Islet precursor cell (in vitro differentiated cells): ENCODE measurements at regions not wholly inside any gene's neighbourhood (a gene's known extent, or its start where the extent isn't known, plus 50 kb on each side); places are given as distances from the start of the nearest gene placed in this dataset.

ENCODE experiments used
- DNase-seq: peaks from one replicate; pipeline ENCODE4 v3.0.0-alpha.2; 2018

DNA sequence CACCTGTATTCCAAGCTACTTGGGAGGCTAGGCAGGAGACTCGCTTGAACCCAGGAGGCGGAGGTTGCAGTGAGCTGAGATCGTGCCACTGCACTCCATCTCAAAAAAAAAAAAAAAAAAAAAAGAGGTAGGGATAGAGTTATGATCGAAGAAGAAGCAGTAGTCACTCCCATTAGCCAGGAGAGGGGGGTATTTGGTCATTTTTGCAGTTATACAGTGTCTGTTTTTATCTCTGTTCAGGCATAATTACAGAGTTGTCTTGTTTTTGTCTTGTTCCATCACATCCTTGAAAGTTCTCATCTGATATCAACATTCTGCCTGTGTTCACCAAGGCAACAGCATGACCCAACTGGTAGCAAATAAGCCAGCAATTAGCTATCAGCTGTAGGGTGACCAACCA is 98.5 kb upstream of the TMPO start:
- no peak for DNase-seq

DNA sequence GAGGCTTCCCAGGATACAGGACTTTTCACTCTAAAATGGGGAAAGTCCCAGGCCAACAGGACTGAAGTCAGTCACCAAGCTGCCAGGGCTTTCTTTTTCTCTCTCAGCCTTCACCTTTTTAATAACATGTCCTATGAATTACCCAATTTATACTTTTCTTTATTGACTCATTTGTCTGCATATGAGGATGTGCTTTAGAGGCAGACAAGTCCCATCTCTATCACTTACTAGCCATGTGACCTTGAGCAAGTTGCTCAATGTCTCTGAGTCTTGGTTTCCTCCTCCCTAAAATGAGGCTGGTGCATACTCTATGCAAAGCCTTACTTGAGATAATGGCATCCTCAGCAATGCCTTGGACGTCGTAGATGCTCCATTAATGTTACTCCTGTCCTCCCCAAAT is 98.1 kb upstream of the TMPO start:
- no peak for DNase-seq

GRCh38 chr12:98418357-98419075 is 96.9 kb upstream of the TMPO start:
- peak; percentile 93 for DNase-seq

DNA sequence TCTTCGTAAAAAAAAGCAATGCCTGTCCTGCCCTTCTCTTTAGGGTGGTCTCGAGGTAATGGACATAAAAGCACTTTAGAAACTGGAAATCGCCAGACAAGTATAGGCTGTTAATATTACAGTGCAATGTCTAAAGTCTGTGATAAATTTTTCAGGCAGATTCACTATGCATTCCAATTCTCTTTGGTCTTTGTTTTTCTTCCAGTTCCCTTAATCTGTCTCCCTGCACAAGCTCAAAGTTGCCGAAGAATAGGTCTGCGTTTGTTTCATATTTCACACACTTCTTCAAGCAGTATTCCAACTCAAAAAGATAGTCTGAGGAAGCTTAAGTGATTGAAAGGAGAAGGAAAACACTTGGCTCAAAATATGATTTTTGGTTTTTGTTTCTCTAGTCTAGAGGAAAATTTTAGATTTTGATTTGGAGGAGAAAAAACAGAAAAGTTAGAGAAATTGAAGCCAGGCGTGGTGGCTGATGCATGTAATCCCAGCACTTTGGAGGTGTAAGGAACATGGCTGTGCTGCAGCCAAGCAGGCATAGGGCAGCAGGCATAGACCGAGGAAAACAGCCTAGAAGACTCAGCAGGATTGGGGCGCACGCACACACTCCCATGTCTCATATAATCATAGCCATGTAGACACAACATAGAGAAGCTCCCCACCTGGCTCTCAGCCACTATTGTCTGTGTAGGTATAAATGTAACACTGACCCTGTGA is 96.2 kb upstream of the TMPO start:
- DNase-seq: no peak

GRCh38 chr12:98419795-98420404 is 95.5 kb upstream of the TMPO start:
- no peak for DNase-seq

- no peak for DNase-seq
These were observed 94.9 kb upstream of the TMPO start for GRCh38 chr12:98420461-98420860.

GRCh38 chr12:98421316-98421715 is 94.1 kb upstream of the TMPO start:
- no peak for DNase-seq

DNA sequence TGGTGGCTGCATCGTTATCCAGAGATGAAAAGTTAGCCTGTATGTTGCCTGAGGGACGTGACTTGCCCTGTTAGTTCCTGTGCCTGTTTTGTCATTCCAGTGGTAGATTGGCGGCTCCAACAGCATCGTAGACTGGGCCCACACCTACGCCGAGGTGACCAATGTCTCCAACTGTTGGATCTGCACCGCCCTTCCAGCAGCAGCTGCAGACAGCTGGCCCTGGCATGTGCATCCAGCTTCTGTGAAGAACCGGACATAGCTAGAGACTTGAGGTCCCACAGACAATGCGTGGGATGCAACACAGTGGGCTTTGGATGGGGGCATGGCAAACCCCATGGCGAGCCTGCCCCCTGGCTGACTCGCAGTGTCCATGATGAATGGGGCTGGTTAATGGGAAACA is 93.0 kb upstream of the TMPO start:
- no peak for DNase-seq

DNA sequence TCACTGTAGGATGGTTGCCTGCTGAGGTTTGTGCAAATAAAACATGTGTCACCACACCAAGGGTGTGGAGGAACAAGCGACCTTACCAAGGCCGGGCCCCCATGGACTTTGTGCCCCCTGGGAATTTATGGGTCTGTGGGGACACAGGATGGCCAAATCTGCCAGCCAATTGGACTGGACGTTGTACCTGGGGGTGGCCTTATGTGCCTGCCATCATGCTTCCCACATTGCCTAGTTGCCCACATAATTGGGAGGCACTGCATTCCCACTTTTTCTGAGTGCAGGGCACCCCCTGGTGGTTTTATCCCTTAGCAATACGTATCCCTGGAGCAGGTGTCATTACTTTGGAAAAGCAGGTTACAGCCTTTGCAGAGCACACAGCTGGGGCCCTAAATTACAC is 92.6 kb upstream of the TMPO start:
- DNase-seq: no peak

DNA sequence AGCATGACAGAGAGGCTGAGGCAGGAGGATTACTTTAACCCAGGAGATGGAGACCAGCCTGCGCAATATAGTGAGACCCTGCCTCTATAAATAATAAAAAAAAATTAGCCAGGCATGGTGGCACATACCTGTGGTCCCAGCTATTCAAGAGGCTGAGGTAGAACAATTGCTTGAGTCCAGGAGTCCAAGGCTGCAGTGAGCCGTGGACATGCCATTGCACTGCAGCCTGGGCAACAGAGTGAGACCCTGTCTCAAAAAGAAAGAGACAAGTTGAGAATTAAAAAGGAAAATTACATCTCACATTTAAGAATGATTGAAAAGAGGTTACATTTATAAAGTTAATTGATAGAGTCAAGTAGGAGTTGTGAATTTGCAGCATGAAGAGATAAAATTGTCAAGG is 91.4 kb upstream of the TMPO start:
- DNase-seq: no peak

GRCh38 chr12:98424726-98425401 is 90.5 kb upstream of the TMPO start:
- DNase-seq: peak; percentile 95

DNA sequence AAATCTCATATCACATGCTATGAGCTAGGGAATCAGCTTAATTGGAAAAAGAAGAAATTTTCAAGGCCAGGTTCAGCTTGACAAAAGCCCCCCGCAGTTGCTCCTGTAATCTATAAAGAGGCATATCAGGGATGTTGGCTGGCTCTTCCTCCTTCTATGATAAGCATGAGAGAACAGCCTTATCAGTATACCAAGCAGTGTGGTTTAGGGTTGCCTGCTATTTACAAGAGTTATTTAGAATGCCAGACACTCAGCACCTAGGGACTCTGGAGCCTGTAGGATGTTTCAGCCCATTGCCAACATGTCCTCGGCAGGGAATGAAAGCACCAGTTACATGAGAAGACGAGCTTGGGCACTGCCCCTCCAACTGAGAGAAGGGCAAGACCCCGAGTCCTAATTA is 89.5 kb upstream of the TMPO start:
- DNase-seq: no peak

DNA sequence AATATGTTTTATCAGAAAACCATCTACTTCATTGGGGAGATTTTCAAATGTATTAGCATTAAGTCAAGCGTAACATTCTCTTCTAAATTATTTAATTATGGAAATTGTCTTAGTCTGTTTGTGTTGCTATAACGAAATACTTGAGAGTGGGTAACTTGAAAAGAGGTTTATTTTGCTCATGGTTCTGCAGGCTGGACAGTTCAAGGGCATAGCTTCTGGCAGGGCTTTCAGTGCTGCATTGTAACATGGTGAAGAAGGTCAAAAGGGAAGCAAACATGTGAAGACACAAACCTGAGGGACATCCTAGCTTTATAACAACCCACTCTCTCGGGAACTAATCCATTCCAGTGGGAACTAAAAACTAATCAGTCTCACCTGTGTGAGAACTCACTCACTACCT is 84.3 kb upstream of the TMPO start:
- no peak for DNase-seq

DNA sequence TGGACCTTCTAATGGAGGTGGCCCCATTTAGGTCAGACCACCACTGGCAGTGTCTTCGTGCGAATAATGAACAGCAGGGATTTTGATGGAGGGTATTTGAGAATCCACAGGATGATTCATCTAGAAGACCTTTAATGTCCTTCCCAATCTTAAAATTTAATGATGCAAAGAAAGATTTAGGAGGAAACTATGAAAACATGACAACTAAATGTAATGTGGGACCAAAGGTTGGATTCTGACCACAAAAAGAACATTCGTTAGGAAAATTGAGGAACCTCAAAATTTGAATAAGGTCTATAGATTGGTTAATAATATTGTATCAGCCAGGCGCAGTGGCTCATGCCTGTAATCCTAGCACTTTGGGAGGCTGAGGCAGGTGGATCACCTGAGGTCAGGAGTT is 78.2 kb upstream of the TMPO start:
- DNase-seq: no peak

DNA sequence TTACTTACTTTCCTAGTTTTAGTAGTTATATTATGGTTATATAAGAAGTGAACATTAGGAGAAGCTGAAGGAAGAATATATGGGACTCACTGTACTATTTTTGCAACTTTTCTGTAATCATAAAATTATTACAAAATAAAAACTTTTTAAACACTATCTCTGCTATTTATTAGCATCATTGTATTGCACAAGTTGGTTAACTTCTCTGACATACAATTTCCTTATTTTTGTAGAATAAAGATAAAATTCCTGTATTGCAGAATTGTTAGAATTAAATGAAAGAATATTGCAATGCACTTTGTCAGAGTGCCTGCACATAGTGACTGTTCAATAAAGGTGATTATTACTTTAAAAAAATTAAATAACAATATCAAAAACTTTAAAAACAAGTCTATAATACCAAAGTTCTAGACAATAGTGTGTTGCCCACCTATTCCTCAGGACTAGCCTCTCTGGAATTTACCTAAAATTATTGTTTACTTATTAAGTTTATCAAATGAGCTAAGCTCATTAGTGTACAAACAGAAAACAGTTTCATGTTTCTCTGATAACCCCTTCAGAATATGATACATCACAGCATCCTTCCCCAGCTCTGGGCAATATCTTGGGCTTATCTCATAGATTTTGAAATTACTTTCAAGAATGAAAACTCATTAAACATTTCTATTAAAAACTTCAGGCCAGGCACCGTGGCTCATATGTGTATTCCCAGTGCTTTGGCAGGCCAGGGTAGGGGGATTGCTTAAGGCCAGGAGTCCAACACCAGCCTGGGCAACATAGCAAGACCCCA is 77.4 kb upstream of the TMPO start:
- no peak for DNase-seq

GRCh38 chr12:98438656-98439230 is 76.6 kb upstream of the TMPO start:
- DNase-seq: no peak

DNA sequence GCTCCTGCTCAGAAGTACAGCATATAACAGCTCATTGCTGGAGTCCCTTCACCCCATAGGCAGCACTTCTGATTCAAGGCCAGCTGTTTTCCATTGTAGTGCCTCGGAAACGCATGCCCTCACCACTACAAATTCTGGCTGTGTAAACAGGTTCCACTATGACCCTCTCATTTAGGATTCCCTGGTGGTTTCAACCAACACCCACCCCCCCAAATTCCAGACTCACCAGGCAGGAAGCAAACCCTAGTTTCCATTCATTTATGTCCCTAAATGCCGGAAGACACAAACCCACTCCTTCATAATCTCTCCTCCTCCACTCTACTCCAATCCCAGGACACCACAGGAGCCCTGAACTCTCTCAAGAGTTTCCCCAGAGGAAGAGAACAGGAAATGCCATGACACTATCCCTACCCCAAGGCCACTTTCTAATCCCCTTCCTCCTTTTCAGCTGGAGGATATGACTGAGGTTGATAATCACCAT is 75.9 kb upstream of the TMPO start:
- no peak for DNase-seq

DNA sequence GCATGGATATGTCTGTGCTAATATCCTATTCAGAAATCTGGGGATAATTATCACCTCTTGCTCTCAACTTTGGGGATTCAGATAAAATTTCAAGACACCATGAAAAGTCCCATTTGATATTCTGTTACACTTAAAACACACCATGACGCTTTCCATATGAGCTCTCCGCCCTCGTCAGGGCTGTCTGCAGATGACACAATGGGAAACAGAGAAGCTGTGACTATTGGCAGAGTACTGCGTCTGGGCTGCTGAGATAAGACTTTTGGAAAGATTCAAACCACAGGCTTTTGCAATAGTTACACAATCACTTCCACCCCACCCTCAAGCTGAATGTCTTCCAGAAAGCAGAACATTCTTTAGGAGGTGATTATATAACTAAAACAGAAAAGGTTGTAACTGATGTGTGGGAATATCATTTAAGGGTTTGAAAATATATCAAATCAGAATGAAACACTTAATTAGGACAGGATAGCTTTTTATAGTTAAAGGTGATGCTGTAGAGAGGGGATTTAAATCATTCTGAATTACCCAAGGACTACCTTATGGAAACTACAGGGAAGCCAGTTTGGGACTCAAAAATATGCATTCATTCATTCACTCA is 75.3 kb upstream of the TMPO start:
- peak; percentile 78 for DNase-seq

DNA sequence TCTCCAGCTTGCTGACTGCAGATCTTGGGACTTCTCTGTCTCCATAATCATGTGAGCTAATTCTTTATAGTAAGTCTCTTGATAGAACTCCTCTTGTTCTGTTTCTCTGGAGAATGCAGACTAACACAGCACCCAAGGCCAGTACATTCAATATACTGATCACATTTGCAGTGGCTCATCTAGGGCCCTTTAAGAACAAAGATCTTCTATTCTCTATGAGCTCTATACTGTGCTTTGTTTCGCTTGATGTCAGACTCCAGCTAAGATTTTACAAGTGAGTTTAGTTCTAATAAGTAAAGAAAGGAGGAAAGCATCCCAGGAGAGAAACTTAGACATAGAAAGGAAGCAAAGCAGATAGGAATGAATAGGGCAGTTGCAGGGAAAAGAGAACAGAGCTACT is 69.3 kb upstream of the TMPO start:
- DNase-seq: no peak

GRCh38 chr12:98446682-98447081 is 68.7 kb upstream of the TMPO start:
- DNase-seq: no peak

DNA sequence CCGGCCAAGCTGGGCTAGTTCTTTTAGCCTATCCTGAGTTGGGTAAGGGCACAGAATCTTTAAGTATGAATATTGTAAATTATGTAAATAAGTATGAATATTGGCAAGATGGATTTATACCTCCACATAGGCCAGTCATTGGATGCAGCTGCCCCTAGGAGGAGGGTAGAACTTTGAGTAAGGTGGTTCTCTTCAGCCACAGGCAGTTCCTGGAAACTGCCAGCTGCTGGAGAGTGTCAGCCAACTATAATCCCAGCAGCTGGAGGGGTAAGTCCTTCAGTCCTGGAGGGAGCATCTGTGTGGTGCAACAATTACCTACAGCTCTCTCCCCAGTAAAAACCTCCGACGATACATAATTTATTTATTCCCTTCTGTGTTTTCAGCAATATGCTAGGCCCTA is 65.8 kb upstream of the TMPO start:
- no peak for DNase-seq

- DNase-seq: no peak
These were observed 62.3 kb upstream of the TMPO start for GRCh38 chr12:98453070-98453469.
